Naive B cell (primary cell): ENCODE measurements at regions not wholly inside any gene's neighbourhood (a gene's known extent, or its start where the extent isn't known, plus 50 kb on each side); places are given as distances from the start of the nearest gene placed in this dataset.
A peak's percentile ranks its signal among the peaks of the same experiment; 100 is the strongest.

Experiments
- ATAC-seq, 2 donors: fragments of 150-1000 bp; cut with Tn5 transposase; 2 replicates each; pipeline ENCODE4 v1.10.0; 2021; ENCODE audit warnings: low read depth in 2 of 2, mild to moderate bottlenecking in 2 of 2, moderate library complexity in 2 of 2
- DNase-seq: peaks from one replicate; pipeline ENCODE4 v3.0.0; 2022
- H3K27ac Mint-ChIP-seq, 6 donors: one replicate each; pipeline ENCODE4 v1.8.0; 2020 to 2022; ENCODE audit warnings: mild to moderate bottlenecking in 6 of 6, mixed read lengths in 6 of 6, moderate library complexity in 5 of 6, inconsistent platforms in 2 of 6
- H3K27me3 Mint-ChIP-seq, 3 donors: one replicate each; pipeline ENCODE4 v1.8.0; 2021 to 2022; ENCODE audit warnings: mixed read lengths in 3 of 3, mild to moderate bottlenecking in 1 of 3
- H3K36me3 Mint-ChIP-seq, 2 donors: one replicate each; pipeline ENCODE4 v1.8.0; 2020 to 2022; ENCODE audit warnings: mixed read lengths in 2 of 2, inconsistent platforms in 1 of 2, mild to moderate bottlenecking in 1 of 2
- H3K4me1 Mint-ChIP-seq, 3 donors: one replicate each; pipeline ENCODE4 v1.8.0; 2020 to 2022; ENCODE audit warnings: mixed read lengths in 3 of 3, inconsistent platforms in 1 of 3, mild to moderate bottlenecking in 1 of 3, moderate library complexity in 1 of 3
- H3K4me3 Mint-ChIP-seq, 8 donors: one replicate each; pipeline ENCODE4 v1.8.0; 2020 to 2022; ENCODE audit warnings: mild to moderate bottlenecking in 8 of 8, mixed read lengths in 8 of 8, moderate library complexity in 8 of 8, inconsistent platforms in 2 of 8
- H3K9me3 Mint-ChIP-seq, 7 donors: one replicate each; pipeline ENCODE4 v1.8.0; 2020 to 2022; ENCODE audit warnings: mixed read lengths in 7 of 7, mild to moderate bottlenecking in 5 of 7, inconsistent platforms in 2 of 7, moderate library complexity in 1 of 7

DNA sequence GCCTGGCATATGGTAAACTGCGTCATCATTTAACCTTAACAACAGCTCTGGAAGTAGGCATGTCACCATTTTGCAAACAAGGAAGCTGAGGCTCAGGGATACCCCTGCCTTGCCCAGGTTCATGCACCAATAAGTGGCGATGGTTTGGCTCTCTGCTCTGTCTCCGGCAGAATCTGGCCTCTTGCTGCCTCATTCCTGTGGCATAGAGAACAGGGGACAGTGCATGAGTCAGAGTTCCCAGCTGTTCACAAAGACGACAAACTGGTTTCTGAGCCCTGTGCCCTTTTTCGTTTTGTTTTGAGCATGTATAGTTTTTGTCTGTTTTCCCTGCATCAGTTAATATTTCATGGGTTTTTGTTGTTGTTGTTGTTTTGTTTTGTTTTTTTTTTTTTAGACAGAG, 236.8 kb downstream of the OPA1 start:
- no peak overlapping the region for H3K27ac Mint-ChIP-seq
- no peak for DNase-seq
- H3K36me3 Mint-ChIP-seq, result peaks cover 0 to 7% of the 10 kb centered on the region in 2 donors
- peaks cover 17 to 27% (median 18%) of the 10 kb centered on the region in 3 donors for H3K4me1 Mint-ChIP-seq
- no peak for ATAC-seq
- peaks cover 0 to 1% (median 0%) of the 10 kb centered on the region in 7 donors for H3K9me3 Mint-ChIP-seq
- peaks cover 0 to 28% (median 18%) of the 10 kb centered on the region in 3 donors for H3K27me3 Mint-ChIP-seq
- no peak overlapping the region for H3K4me3 Mint-ChIP-seq

DNA sequence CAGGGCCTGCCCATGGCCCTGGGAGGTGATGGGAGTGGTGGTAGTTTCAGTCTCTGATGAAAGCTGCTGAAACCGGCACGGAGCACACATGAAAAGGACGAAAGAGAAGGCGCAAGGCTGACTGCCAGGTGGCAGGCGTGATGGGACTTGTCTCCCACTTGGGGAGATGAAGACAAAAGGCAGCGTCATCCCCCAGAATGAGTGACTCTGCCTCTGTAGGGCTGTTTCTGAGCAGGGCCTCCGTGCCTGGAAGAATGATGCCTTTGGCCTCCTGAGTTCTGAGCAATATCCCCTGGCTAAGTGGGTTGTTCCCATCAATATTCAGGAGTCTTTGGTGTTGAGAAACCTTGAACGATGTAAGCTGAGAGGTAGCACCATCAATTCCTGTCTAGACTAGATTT, 237.8 kb downstream of the OPA1 start:
- Mint-ChIP-seq H3K27me3 (peaks cover 0 to 20% (median 14%) of the 10 kb centered on the region in 3 donors), H3K4me3 (peak overlapping the region in 1 of 8 donors; percentile 42), H3K9me3 (peaks cover 0 to 1% (median 0%) of the 10 kb centered on the region in 7 donors), H3K27ac (no peak overlapping the region), H3K36me3 (peaks cover 0 to 7% of the 10 kb centered on the region in 2 donors), H3K4me1 (peaks cover 17 to 27% (median 18%) of the 10 kb centered on the region in 3 donors)
- no peak for ATAC-seq
- DNase-seq, result no peak

DNA sequence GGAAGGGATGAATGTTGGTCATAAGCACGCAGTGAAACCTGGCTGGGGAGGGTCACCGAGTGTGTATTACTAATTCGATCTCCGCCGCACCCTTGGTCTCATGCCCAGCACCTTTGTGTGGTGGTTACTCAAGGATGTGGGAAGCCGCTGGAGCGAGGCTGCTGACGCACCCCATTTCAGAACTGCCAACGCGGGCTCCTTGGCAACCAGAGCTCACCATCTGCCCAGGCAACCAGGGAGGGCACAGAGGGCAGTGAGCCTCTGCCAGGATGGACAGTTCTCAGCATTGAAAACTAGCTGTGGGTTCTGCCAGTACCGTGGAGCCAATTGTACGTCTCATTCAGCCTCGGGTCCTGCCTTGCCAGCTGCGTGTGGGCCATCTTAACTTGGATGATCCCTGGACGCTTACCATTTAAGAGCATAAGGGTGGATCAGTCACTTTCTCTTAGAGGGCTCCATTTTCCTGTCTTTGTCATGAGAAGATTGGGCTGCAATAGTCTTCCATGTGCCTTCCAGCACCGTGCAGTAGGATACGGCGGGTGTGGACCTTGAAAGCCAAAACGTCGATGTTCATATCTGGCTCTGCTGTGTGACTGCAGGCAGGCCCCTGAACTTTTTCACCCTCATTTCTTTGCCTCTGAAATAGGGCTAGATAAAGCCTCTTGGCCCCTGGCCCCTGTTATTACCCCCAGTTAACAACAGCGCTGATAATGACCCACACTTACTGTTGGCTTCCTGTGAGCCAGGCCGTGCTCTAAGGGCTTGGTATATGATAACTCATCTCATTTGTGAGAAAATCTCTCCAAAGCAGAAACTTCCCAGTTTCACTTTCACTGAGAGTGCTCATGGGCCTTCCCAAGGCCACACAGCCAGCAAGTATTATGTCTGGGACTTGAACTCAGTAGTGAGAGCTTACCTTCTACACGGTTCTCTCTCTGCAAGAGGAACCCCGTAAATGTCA, 238.8 kb downstream of the OPA1 start:
- H3K4me3 Mint-ChIP-seq, result peak overlapping the region in 7 of 8 donors; percentile 50 to 86 (median 63)
- peak; percentile 30 for DNase-seq
- peak; percentile 90 for ATAC-seq
- H3K4me1 Mint-ChIP-seq, result peaks cover 17 to 27% (median 18%) of the 10 kb centered on the region in 3 donors
- H3K9me3 Mint-ChIP-seq, result peaks cover 0 to 1% (median 0%) of the 10 kb centered on the region in 7 donors
- no peaks in the 10 kb centered on the region for H3K36me3 Mint-ChIP-seq
- H3K27me3 Mint-ChIP-seq, result peaks cover 0 to 10% (median 6%) of the 10 kb centered on the region in 3 donors
- H3K27ac Mint-ChIP-seq, result peak overlapping the region; percentile 69 to 96 (median 88)

DNA sequence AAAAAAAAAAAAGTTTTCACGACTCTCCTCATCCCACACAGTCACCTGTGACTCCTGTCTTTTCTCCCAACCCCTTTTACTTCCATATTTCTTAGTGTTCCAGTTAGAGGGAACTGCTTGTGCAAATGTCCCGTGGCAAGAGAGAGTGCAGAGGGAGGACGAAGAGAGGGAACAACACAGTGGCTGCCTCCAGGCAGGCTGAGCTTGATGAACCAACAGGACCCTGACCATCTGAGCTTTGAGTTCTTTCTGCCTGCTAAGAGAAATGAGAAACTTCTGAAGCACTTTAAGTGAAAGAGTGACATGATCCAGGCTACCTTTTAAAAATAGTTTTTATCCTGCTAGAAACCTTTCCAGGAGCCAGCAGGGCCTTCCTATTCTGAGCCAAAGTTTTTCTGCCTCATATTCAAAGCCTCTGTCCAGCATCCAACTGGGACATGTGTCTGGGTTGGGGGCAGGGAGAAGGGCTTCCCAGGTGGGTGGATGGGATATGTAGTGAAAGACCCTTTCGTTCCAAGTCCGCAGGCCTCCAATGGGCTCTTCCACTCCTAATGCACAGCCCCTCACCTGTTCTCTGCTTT, 239.9 kb downstream of the OPA1 start:
- DNase-seq (no peak), ATAC-seq (no peak)
- Mint-ChIP-seq H3K27me3 (peaks cover 0 to 6% (median 5%) of the 10 kb centered on the region in 3 donors), H3K4me3 (no peak overlapping the region), H3K36me3 (no peaks in the 10 kb centered on the region), H3K4me1 (peaks cover 18 to 27% (median 18%) of the 10 kb centered on the region in 3 donors), H3K27ac (peak overlapping the region in 1 of 6 donors; percentile 79), H3K9me3 (peaks cover 0 to 1% (median 0%) of the 10 kb centered on the region in 7 donors)

DNA sequence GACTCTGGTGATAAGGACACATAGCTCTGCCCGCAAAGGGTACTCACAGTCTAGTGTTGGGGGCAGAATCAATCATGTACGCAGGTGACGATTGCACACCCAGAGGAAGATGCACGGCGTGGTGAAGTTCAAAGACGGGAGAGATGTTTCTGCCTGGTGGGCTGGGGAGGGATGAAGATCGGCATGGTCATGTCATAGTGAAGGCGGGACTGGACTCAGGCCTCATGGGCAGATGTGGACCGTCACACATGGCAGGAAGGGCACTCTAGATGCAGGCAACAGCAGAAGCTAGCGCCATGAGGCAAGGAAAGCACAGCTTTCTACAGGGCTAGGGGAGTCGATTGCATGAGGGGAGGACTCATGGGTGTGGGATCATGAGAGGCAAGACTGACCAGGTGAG, 240.6 kb downstream of the OPA1 start:
- H3K27me3 Mint-ChIP-seq, result peaks cover 0 to 6% (median 1%) of the 10 kb centered on the region in 3 donors
- H3K36me3 Mint-ChIP-seq, result no peaks in the 10 kb centered on the region
- DNase-seq, result no peak
- peak overlapping the region in 1 of 6 donors; percentile 1 for H3K27ac Mint-ChIP-seq
- no peak overlapping the region for H3K4me3 Mint-ChIP-seq
- H3K4me1 Mint-ChIP-seq, result peaks cover 18 to 31% (median 25%) of the 10 kb centered on the region in 3 donors
- H3K9me3 Mint-ChIP-seq, result peaks cover 0 to 1% (median 0%) of the 10 kb centered on the region in 7 donors
- no peak for ATAC-seq

DNA sequence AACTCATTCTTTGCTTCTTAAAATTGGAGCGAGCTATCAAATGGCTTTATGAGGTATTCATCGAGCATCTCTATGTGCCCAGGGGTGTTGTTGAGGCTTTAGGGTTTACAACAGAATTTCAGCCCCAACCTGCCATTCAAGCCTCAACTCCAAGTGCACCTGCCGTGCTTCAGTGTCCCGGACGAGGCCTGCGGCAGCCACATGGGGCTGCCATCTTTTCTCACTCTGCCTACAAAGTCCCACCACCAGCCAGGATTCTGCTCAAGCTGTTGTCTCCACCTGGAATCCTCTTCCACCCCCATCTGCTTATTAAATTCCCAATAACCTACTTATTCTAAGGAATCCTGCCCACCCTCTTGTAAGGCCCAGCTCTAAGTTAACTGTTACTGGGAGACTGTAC, 242.4 kb downstream of the OPA1 start:
- H3K4me1 Mint-ChIP-seq, result peaks cover 18 to 31% (median 25%) of the 10 kb centered on the region in 3 donors
- no peak overlapping the region for H3K27ac Mint-ChIP-seq
- no peak for ATAC-seq
- peaks cover 0 to 6% (median 0%) of the 10 kb centered on the region in 3 donors for H3K27me3 Mint-ChIP-seq
- no peaks in the 10 kb centered on the region for H3K36me3 Mint-ChIP-seq
- H3K4me3 Mint-ChIP-seq, result no peak overlapping the region
- DNase-seq, result no peak
- peaks cover 0 to 1% (median 0%) of the 10 kb centered on the region in 7 donors for H3K9me3 Mint-ChIP-seq

DNA sequence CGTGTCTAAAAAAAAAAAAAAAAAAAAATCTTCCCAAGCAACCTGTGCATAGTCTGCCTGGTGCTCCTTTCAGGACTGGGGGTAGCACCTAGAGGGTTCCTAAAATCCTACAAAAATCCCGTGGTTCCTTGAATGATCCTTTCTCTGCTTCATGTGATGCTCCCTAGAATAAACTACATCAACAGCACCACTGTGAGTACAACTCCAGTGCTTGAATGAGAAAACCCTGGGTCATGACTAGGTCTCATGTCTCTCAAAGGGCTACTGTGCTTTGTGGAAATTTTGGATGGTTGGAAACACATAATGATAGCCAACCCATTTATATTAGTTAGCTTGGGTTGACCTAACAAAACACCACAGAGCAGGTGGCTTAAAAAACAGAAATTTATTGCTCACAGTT, 243.5 kb downstream of the OPA1 start:
- H3K9me3 Mint-ChIP-seq, result peaks cover 0 to 1% (median 0%) of the 10 kb centered on the region in 7 donors
- ATAC-seq, result no peak
- H3K36me3 Mint-ChIP-seq, result no peaks in the 10 kb centered on the region
- no peak overlapping the region for H3K4me3 Mint-ChIP-seq
- no peak for DNase-seq
- peaks cover 0 to 6% (median 0%) of the 10 kb centered on the region in 3 donors for H3K27me3 Mint-ChIP-seq
- peaks cover 17 to 30% (median 24%) of the 10 kb centered on the region in 3 donors for H3K4me1 Mint-ChIP-seq
- peak overlapping the region in 1 of 6 donors; percentile 32 for H3K27ac Mint-ChIP-seq

DNA sequence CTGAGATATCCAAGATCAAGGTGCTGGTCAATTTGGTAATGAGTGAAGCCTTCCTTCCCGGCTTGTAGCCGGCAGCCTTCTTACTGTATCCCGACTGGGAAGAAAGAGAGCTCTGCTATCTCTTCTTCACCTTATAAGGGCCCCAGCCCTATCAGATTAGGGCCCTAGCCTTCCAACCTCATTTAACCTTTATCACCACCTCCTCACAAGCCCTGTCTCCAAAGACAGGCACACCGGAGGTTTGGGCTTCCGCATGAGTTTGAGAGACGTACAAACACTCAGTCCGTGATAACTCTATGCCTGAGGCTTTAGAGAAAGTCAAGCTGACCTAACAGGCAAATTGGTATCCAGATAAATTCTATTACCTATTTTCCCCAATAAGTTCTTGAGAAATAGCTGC, 243.9 kb downstream of the OPA1 start:
- no peak overlapping the region for H3K4me3 Mint-ChIP-seq
- DNase-seq (no peak), ATAC-seq (no peak)
- H3K27me3 Mint-ChIP-seq, result peaks cover 0 to 6% (median 0%) of the 10 kb centered on the region in 3 donors
- H3K9me3 Mint-ChIP-seq, result peaks cover 0 to 1% (median 0%) of the 10 kb centered on the region in 7 donors
- no peak overlapping the region for H3K27ac Mint-ChIP-seq
- H3K4me1 Mint-ChIP-seq, result peaks cover 16 to 30% (median 24%) of the 10 kb centered on the region in 3 donors
- no peaks in the 10 kb centered on the region for H3K36me3 Mint-ChIP-seq

DNA sequence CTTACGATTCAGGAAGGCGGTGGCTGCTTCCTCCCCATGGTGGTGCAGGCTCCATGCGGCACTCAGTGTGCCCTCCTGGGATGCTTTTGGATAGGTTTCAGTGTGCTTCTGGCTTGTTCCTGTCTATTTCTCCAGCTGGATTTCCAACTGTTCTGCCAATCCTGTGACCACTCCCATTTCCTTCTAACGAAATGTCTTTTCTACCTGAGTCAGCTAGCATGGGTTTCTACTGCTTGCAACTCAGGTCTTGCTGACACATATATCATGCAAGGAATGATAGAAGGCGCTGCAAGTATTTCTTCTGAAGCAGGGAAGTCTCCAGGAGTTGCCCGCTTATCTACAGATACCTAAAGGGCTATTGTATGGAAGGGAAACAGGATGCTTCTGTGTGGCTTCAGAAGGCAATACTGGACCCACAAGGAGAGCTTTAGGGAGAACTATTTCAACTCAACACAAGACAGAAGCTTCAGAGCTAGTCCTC, 244.4 kb downstream of the OPA1 start:
- no peak overlapping the region for H3K4me3 Mint-ChIP-seq
- H3K4me1 Mint-ChIP-seq, result peaks cover 16 to 30% (median 24%) of the 10 kb centered on the region in 3 donors
- DNase-seq (no peak), ATAC-seq (no peak)
- H3K27ac Mint-ChIP-seq, result peak overlapping the region in 1 of 6 donors; percentile 61
- H3K27me3 Mint-ChIP-seq, result peaks cover 0 to 6% (median 0%) of the 10 kb centered on the region in 3 donors
- peaks cover 0 to 1% (median 0%) of the 10 kb centered on the region in 7 donors for H3K9me3 Mint-ChIP-seq
- no peaks in the 10 kb centered on the region for H3K36me3 Mint-ChIP-seq

DNA sequence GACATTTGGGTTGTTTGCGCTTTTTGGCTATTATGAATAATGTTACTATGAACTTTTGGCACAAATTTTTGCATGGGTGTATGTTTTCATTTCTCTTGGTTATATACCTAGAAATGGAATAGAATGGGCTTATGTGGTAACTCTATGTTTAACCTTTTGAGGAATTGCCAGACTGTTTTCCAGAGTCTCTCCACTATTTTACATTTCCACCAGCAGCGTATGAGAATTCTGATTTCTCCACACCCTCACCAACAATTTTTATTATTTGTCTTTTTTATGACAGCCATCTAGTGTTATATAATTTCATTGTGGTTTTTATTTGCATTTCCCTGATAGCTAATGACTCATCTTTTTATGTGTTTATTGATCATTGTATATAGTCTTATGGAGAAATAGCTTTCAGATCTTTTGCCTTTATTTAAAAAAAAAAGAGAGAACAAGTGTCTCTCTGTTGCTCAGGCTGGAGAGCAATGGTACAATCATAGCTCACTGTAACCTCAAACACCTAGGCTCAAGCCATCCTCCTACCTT, 247.2 kb downstream of the OPA1 start:
- Mint-ChIP-seq H3K27ac (peak overlapping the region in 1 of 6 donors; percentile 76), H3K27me3 (peaks cover 0 to 6% (median 0%) of the 10 kb centered on the region in 3 donors), H3K9me3 (peaks cover 0 to 1% (median 0%) of the 10 kb centered on the region in 7 donors), H3K4me3 (no peak overlapping the region), H3K4me1 (peaks cover 19 to 35% (median 28%) of the 10 kb centered on the region in 3 donors), H3K36me3 (no peaks in the 10 kb centered on the region)
- ATAC-seq (no peak), DNase-seq (no peak)

DNA sequence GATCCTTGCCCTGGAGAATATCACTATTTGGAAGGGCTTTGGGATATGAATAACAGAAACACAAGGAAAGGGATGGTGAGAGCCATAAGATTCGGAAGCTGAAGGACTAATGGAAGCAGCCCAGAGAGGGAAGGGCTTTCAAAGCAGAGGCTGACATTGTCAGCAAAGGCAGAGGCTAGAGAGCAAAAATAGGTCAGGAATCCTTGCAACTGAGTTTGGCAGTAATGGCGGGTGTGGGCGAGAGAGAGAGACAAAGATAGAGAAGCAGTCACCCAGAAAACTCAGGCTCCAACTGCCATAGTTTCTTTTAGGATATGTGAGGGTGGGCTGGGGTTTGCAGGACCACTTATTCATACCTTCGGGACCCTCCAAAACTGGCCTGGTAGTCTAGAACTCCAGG, 248.6 kb downstream of the OPA1 start:
- Mint-ChIP-seq H3K27me3 (peaks cover 0 to 10% (median 1%) of the 10 kb centered on the region in 3 donors), H3K36me3 (no peaks in the 10 kb centered on the region), H3K4me1 (peaks cover 23 to 39% (median 37%) of the 10 kb centered on the region in 3 donors), H3K4me3 (peak overlapping the region in 6 of 8 donors; percentile 61 to 92 (median 84)), H3K9me3 (peaks cover 0 to 1% (median 0%) of the 10 kb centered on the region in 7 donors), H3K27ac (peak overlapping the region in 4 of 6 donors; percentile 92 to 98 (median 95))
- ATAC-seq (peak in 1 of 2 donors; percentile 2), DNase-seq (no peak)

DNA sequence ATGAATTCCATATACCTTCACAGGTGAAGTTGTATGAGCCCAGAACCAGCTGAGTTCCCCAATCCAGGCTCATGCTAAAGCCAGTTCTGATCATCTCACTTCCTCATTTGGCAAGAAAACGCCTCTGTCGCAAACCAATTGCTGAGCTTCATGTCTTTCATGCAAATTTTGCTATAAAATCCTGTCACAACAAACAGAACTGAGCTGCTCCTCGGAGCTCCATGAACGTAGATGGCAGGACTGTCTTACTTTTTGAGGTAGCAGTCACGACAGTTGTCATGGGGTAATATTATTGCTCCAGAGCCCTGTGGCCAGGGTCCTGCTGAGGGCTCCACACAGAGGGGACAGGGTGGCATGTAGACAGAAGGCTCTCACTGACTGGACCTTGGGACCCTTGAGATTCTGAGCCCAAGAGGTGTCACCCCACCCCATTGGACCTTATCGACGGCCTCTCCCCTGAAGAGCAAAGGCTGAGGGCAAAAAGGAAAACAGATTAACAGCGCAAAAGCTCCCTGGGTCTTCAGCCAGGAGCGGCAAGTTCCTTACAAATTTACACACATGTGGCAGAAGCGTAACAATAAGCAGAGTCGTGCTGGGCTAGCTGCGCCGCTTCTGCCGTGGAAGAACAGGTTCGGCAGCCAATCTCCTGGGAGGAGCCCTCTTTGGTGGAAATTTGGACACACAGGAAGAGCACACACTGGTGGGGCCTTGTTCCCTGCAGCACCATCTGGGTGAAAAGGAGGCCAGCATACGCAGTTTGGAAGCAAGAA, 249.2 kb downstream of the OPA1 start:
- H3K27ac Mint-ChIP-seq, result peak overlapping the region; percentile 90 to 98 (median 94)
- peaks cover 0 to 1% (median 0%) of the 10 kb centered on the region in 7 donors for H3K9me3 Mint-ChIP-seq
- H3K27me3 Mint-ChIP-seq, result peaks cover 0 to 16% (median 8%) of the 10 kb centered on the region in 3 donors
- peak; percentile 78 for DNase-seq
- no peaks in the 10 kb centered on the region for H3K36me3 Mint-ChIP-seq
- H3K4me3 Mint-ChIP-seq, result peak overlapping the region; percentile 77 to 93 (median 86)
- ATAC-seq, result peak; percentile 96
- peaks cover 23 to 39% (median 37%) of the 10 kb centered on the region in 3 donors for H3K4me1 Mint-ChIP-seq
